Naive thymus-derived CD8-positive, alpha-beta T cell (primary cell): ENCODE measurements at regions not wholly inside any gene's neighbourhood (a gene's known extent, or its start where the extent isn't known, plus 50 kb on each side); places are given as distances from the start of the nearest gene placed in this dataset.

ENCODE experiments used
- ATAC-seq, 2 donors: fragments of 150-1000 bp; cut with Tn5 transposase in 1 of 2; sonication (Bioruptor Pico), chemical (Tn5 transposase) in 1 of 2; 1 replicate in 1 of 2; 2 replicates in 1 of 2; pipeline ENCODE4 v1.10.0; 2021; ENCODE audit warnings: mild to moderate bottlenecking in 2 of 2, moderate library complexity in 2 of 2
- POLR2A ChIA-PET: fragments of 350-600 bp; sonication (Branson Sonifier 250); formaldehyde crosslinking; loops from one replicate; lab custom pipeline; 2021; ENCODE audit warnings: antibody characterized with exemption; lab: Charles Lee
- DNase-seq, 10 donors: peaks; one replicate each; pipeline versions ENCODE4 v3.0.0 to v3.0.0-alpha.2; 2020 to 2022
- H3K27ac Mint-ChIP-seq, 10 donors: one replicate each; pipeline ENCODE4 v1.8.0; 2020 to 2022; ENCODE audit warnings: mild to moderate bottlenecking in 10 of 10, mixed read lengths in 10 of 10, moderate library complexity in 4 of 10, inconsistent platforms in 1 of 10
- H3K27me3 Mint-ChIP-seq, 5 donors: one replicate each; pipeline ENCODE4 v1.8.0; 2021 to 2022; ENCODE audit warnings: mixed read lengths in 5 of 5
- H3K36me3 Mint-ChIP-seq, 3 donors: one replicate each; pipeline ENCODE4 v1.8.0; 2020 to 2022; ENCODE audit warnings: mixed read lengths in 3 of 3, mild to moderate bottlenecking in 2 of 3, inconsistent platforms in 1 of 3
- H3K4me1 Mint-ChIP-seq, 4 donors: one replicate each; pipeline ENCODE4 v1.8.0; 2021 to 2022; ENCODE audit warnings: mixed read lengths in 4 of 4
- H3K4me3 Mint-ChIP-seq, 10 donors: one replicate each; pipeline ENCODE4 v1.8.0; 2020 to 2022; ENCODE audit warnings: mild to moderate bottlenecking in 10 of 10, mixed read lengths in 10 of 10, moderate library complexity in 6 of 10, inconsistent platforms in 1 of 10
- H3K9me3 Mint-ChIP-seq, 9 donors: one replicate each; pipeline ENCODE4 v1.8.0; 2020 to 2022; ENCODE audit warnings: mixed read lengths in 9 of 9, mild to moderate bottlenecking in 3 of 9, inconsistent platforms in 1 of 9, moderate library complexity in 1 of 9

DNA sequence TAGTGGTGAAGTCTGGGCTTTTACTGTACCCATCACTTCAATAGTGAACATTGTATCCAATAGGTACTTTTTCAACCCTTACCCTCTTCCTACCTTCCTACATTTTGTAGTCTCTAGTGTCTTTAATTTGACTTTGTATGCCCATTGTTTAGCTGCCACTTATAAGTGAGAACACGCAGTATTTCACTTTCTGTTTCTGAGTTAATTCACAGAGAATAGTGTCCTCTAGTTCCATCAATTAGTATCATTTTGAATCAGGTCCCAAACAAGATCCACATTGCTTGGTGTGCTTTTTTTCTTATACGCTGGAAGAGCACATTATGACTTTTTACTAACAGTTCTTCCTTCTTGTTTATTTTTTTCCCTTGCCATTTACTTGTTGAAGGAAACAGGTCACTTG is 176.0 kb upstream of the WDFY3 start:
- no peak for ATAC-seq
- Mint-ChIP-seq H3K4me3 (no peak overlapping the region), H3K4me1 (no peaks in the 10 kb centered on the region), H3K27me3 (peaks cover 0 to 9% (median 1%) of the 10 kb centered on the region in 5 donors), H3K36me3 (no peaks in the 10 kb centered on the region), H3K9me3 (peaks cover 0 to 2% (median 0%) of the 10 kb centered on the region in 9 donors), H3K27ac (no peak overlapping the region)
- POLR2A ChIA-PET: no interaction called here
- no peak for DNase-seq

DNA sequence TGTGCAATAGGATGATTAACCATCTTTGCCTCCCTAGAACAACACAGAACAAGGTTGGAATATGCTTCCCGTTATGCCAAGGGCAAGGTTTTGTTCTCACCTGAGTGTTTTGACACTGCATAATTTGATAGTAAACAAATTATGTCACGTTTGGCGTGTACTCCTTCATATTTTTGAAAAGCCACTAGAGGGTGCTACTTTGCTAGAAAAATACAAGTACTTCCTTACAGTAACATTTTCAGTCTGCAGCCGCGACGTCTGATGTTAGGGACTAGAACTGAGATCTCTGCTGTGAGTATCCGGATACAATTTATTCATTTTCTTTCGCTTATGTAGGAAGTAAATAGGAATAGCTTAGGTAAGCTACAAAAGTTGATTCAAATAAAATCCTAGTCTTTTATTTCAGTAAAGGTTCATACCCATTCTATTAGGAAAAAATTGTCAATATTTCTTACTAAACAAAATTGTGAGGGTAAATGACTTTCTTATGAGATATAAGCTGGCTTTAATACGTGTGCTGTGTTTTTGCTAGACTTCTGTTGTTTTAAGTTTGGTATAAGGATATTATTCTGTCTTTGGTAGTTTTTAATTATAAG is 181.1 kb upstream of the WDFY3 start:
- ATAC-seq (no peak), DNase-seq (peak in 3 of 10 donors; percentile 1 to 9 (median 2))
- H3K4me1 Mint-ChIP-seq: peaks cover 0 to 2% (median 0%) of the 10 kb centered on the region in 4 donors
- H3K9me3 Mint-ChIP-seq: no peaks in the 10 kb centered on the region
- H3K36me3 Mint-ChIP-seq: no peaks in the 10 kb centered on the region
- peaks cover 0 to 4% (median 0%) of the 10 kb centered on the region in 5 donors for H3K27me3 Mint-ChIP-seq
- POLR2A ChIA-PET: no interaction called here
- H3K4me3 Mint-ChIP-seq: no peak overlapping the region
- H3K27ac Mint-ChIP-seq: no peak overlapping the region

DNA sequence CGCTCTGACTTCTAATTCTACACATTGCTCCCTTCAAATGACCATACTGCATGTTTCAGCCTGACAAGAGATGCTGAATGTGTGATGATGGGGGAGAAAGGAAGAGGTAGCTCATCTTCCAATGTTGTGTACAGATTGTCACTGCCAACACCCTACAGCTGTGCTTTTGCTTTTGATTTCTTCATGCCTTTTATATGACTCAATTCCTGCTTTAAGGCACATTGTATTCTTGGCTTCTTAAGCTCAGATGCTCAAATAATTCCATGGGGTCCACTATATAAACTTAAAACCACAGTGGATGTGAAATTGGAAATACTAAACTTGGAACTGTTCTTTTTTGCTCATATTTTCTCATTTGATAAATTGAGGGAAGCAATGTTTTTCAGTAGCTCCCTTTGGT is 183.2 kb upstream of the WDFY3 start:
- POLR2A ChIA-PET: no interaction called here
- Mint-ChIP-seq H3K9me3 (no peaks in the 10 kb centered on the region), H3K27ac (peak overlapping the region in 1 of 10 donors; percentile 50), H3K27me3 (peaks cover 0 to 11% (median 0%) of the 10 kb centered on the region in 5 donors), H3K4me3 (no peak overlapping the region), H3K4me1 (peaks cover 0 to 2% (median 0%) of the 10 kb centered on the region in 4 donors), H3K36me3 (no peaks in the 10 kb centered on the region)
- ATAC-seq: no peak
- DNase-seq: no peak

DNA sequence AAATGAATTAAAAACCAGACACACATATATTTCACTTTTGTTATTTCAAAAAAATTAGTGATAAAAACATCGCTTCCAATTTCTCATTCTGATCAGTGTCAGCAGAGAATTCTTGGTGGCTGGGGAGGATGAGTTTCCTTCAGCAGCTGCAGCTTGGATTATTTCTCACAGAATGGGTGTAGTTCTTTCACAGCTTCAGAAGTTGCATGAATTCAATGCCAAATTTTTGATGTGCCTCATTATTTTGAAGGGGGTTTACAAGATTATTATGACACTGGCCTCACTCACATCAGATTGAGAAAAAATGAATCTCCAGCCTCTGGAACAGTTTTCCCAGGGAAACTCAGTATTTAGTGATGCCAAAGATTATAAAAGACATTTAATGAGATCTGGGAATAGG is 184.9 kb upstream of the WDFY3 start:
- ATAC-seq: no peak
- POLR2A ChIA-PET: no interaction called here
- Mint-ChIP-seq H3K27ac (no peak overlapping the region), H3K4me3 (no peak overlapping the region), H3K27me3 (peaks cover 0 to 11% (median 0%) of the 10 kb centered on the region in 5 donors), H3K36me3 (no peaks in the 10 kb centered on the region), H3K9me3 (no peaks in the 10 kb centered on the region), H3K4me1 (peaks cover 0 to 2% (median 0%) of the 10 kb centered on the region in 4 donors)
- DNase-seq: no peak

DNA sequence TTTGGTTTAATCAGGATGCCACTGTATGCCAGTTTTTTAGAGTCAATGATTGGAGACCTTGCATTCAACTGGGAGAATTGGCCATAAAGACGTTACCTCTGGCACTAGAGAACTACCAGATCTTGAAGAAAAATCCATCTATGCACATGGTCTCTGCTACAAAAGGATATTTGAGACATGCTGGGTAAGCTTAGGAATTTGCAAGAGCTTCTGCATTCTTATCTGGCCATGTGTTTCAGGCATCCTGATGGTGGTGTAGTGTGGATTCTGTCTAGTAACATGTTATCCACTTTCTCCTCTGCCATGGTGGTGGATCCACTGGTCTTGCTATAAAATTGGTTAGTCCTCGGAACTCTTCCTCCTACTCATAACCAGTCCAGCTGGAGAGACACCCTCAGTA is 185.3 kb upstream of the WDFY3 start:
- ATAC-seq: no peak
- POLR2A ChIA-PET: no interaction called here
- peaks cover 0 to 2% (median 0%) of the 10 kb centered on the region in 4 donors for H3K4me1 Mint-ChIP-seq
- H3K36me3 Mint-ChIP-seq: no peaks in the 10 kb centered on the region
- H3K27ac Mint-ChIP-seq: no peak overlapping the region
- H3K4me3 Mint-ChIP-seq: no peak overlapping the region
- no peak for DNase-seq
- H3K27me3 Mint-ChIP-seq: peaks cover 0 to 11% (median 0%) of the 10 kb centered on the region in 5 donors
- no peaks in the 10 kb centered on the region for H3K9me3 Mint-ChIP-seq

DNA sequence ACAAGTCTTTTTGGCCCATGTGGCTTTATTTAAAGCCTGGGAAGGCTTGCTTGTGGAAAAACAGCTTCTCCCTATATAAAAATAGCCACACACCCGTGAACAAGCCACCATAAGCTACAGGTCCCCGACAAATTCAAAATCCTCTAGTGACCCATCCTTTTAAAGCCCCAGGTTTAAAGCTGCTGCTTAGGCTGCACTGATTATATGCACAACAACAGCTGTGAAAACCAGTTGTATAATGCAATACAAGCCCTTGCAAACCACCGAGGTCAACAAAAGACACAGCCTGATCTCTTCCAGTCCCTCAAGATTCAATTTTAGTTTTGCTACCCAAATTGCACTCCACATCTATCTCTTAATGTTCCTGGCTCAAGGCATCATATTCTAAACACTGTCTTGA is 186.0 kb upstream of the WDFY3 start:
- Mint-ChIP-seq H3K27me3 (peaks cover 0 to 11% (median 0%) of the 10 kb centered on the region in 5 donors), H3K4me3 (no peak overlapping the region), H3K4me1 (peaks cover 0 to 2% (median 0%) of the 10 kb centered on the region in 4 donors), H3K36me3 (no peaks in the 10 kb centered on the region), H3K9me3 (no peaks in the 10 kb centered on the region), H3K27ac (no peak overlapping the region)
- ATAC-seq: no peak
- POLR2A ChIA-PET: no interaction called here
- no peak for DNase-seq

DNA sequence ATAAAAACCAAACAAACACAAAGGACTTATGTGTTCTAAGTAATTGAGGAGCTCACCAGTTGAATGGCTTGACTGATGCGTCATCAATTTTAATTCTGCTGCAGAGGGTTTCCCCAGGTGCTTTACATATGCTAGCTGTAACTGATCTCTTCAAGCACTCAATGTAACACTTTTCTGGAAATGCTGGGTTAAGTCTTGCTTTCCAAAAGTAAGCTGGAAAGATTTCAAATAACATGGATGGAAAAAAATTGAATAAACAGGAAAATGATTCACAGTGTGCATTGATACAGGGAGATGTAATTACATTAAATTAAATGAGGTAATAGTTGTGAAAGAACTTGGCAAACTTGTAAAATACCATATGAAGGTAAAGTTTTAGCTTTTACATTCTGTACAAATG is 186.7 kb upstream of the WDFY3 start:
- Mint-ChIP-seq H3K36me3 (no peaks in the 10 kb centered on the region), H3K4me3 (no peak overlapping the region), H3K27ac (no peak overlapping the region), H3K9me3 (peaks cover 0 to 4% (median 0%) of the 10 kb centered on the region in 9 donors), H3K4me1 (no peaks in the 10 kb centered on the region), H3K27me3 (peaks cover 0 to 11% (median 0%) of the 10 kb centered on the region in 5 donors)
- DNase-seq: no peak
- ATAC-seq: no peak
- POLR2A ChIA-PET: no interaction called here

DNA sequence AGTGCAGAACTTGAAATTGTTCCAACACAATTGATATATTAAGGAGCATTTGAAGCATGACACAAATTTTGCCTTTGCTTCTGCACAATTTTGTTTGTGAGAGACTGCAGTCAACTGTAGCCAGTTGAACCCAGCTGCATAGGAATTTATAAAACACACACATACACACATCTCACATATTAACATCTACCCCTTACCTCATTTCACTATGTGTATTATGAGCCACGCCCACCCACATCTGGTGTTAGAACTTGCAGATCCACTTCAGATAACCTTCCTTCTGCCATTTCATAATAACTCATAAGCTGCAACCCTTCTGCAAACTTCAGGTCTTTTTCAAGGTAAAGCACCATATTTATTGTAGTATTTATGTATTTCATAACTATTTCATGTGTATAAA is 188.1 kb upstream of the WDFY3 start:
- H3K4me1 Mint-ChIP-seq: no peaks in the 10 kb centered on the region
- no peak for ATAC-seq
- POLR2A ChIA-PET: no interaction called here
- H3K27ac Mint-ChIP-seq: no peak overlapping the region
- H3K9me3 Mint-ChIP-seq: peaks cover 0 to 4% (median 0%) of the 10 kb centered on the region in 9 donors
- no peaks in the 10 kb centered on the region for H3K36me3 Mint-ChIP-seq
- no peak for DNase-seq
- H3K4me3 Mint-ChIP-seq: no peak overlapping the region
- H3K27me3 Mint-ChIP-seq: peaks cover 0 to 11% (median 0%) of the 10 kb centered on the region in 5 donors

DNA sequence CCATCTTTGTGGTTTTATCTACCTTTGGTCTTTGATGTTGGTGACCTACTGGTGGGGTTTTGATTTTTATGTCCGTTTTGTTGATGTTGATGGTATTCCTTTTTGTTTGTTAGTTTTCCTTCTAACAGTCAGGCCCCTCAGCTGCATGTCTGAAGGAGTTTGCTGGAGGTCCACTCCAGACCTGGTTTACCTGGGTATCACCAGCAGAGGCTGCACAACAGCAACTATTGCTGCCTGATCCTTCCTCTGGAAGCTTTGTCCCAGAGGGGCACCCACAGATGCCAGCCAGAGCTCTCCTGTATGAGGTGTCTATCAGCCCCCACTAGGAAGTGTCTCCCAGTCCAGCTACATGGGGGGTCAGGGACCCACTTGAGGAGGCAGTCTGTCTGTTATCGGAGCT is 199.3 kb upstream of the WDFY3 start:
- peaks cover 0 to 3% (median 2%) of the 10 kb centered on the region in 5 donors for H3K27me3 Mint-ChIP-seq
- POLR2A ChIA-PET: no interaction called here

DNA sequence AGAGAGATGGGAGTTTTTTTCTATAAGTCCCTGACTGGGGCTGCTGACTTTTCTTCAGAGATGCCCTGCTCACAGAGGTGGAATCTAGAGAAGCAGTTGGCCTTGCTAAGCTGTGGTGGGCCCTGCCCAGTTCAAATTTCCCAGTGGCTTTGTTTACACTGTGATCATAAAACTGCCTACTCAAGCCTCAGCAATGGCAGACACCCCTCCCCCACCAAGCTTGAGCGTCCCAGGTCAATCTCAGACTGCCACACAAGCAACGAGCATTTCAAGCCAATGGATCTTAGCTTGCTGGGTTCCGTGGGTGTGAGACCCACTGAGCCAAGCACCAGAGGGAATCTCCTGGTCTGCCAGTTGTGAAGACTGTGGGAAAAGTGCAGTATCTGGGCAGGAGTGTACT is 199.8 kb upstream of the WDFY3 start:
- POLR2A ChIA-PET: no interaction called here
- H3K36me3 Mint-ChIP-seq: peaks cover 0 to 5% (median 0%) of the 10 kb centered on the region in 3 donors

More for the DNA sequence above, 199.3 kb upstream of the WDFY3 start:
- ATAC-seq (no peak), DNase-seq (no peak)
- no peak overlapping the region for H3K4me3 Mint-ChIP-seq
- H3K36me3 Mint-ChIP-seq: peaks cover 0 to 5% (median 0%) of the 10 kb centered on the region in 3 donors
- peaks cover 0 to 24% (median 7%) of the 10 kb centered on the region in 9 donors for H3K9me3 Mint-ChIP-seq
- H3K27ac Mint-ChIP-seq: no peak overlapping the region
- H3K4me1 Mint-ChIP-seq: no peaks in the 10 kb centered on the region

DNA sequence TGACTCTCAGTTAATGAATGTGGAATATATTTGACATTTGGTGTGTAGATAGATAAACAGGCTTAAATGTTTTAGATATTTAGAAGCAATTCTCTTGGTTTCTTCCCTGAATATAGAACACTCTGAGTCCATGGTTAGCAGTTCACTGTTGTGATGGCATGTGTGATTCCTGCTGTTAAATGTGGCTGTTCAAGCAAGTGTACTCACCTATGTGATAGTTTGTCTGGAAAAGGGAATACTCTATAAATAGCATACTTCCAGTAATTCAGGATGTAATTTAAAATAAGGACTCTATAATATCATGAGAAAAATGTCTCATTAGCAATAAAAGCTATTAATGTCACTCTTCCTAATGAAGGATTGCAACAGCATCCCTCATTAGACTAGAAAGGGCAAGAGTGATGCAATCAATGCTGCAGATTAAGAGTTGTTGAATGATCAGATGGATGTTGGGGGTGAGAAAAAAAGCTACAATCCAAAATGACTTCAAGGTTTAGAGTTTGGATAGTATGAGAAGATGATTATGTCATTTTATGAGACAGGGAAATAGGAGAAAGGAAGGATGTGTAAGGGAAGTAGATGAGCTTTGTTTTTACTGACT is 201.8 kb upstream of the WDFY3 start:
- DNase-seq: no peak
- peaks cover 0 to 5% (median 0%) of the 10 kb centered on the region in 3 donors for H3K36me3 Mint-ChIP-seq
- H3K27me3 Mint-ChIP-seq: peaks cover 0 to 3% (median 2%) of the 10 kb centered on the region in 5 donors
- H3K4me1 Mint-ChIP-seq: no peaks in the 10 kb centered on the region
- no peak overlapping the region for H3K27ac Mint-ChIP-seq
- POLR2A ChIA-PET: no interaction called here
- ATAC-seq: no peak
- peaks cover 0 to 18% (median 4%) of the 10 kb centered on the region in 9 donors for H3K9me3 Mint-ChIP-seq
- H3K4me3 Mint-ChIP-seq: no peak overlapping the region

More for the DNA sequence above, 199.8 kb upstream of the WDFY3 start:
- peaks cover 0 to 3% (median 2%) of the 10 kb centered on the region in 5 donors for H3K27me3 Mint-ChIP-seq
- no peak for DNase-seq
- H3K4me3 Mint-ChIP-seq: no peak overlapping the region
- H3K9me3 Mint-ChIP-seq: peaks cover 0 to 24% (median 7%) of the 10 kb centered on the region in 9 donors
- no peak overlapping the region for H3K27ac Mint-ChIP-seq
- H3K4me1 Mint-ChIP-seq: no peaks in the 10 kb centered on the region
- ATAC-seq: no peak

DNA sequence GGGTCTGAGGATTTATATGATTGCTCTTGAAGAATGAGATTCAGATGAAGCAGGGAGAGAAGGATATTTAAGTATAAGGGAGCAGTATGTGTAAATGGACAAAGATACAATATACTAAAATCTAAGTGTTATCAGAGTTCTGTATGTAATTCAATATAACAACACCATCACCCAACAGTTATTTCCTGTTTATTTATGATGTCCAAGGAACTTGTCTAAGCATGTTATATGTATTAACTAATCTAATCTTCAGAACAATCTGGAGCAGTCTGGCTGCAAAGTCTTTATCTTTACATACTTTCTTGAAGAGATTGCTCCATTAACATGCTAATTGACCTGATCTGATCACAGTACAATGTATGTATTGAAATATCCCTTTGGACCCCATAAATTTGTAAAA is 203.8 kb upstream of the WDFY3 start:
- Mint-ChIP-seq H3K4me3 (no peak overlapping the region), H3K36me3 (peaks cover 0 to 5% (median 0%) of the 10 kb centered on the region in 3 donors), H3K27ac (no peak overlapping the region), H3K27me3 (peaks cover 0 to 3% (median 2%) of the 10 kb centered on the region in 5 donors), H3K9me3 (peaks cover 0 to 19% (median under 1%) of the 10 kb centered on the region in 9 donors), H3K4me1 (no peaks in the 10 kb centered on the region)
- DNase-seq (no peak), ATAC-seq (no peak)
- POLR2A ChIA-PET: no interaction called here

DNA sequence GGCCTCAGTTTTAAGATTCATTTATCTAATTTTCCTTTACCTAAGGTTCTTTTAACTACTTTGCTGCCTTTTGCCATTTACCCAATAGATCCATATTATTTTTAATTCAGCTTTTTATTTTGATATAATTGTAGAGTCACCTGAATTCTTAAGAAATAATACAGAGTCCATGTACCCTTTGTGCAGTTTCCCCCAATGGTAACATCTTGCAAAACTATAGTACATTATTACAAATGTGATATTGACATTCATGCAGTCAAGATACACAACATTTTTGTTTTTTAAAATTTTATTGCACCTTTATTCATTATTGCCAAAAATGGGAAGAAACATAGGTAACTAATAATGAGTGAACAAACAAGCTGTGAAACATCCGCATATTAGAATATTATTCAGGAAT is 208.7 kb upstream of the WDFY3 start:
- Mint-ChIP-seq H3K27me3 (no peaks in the 10 kb centered on the region), H3K27ac (no peak overlapping the region), H3K4me1 (no peaks in the 10 kb centered on the region), H3K9me3 (peaks cover 0 to 14% (median 2%) of the 10 kb centered on the region in 9 donors), H3K4me3 (no peak overlapping the region), H3K36me3 (no peaks in the 10 kb centered on the region)
- ATAC-seq (no peak), DNase-seq (no peak)
- POLR2A ChIA-PET: no interaction called here
